ENCODE measurements at regions not wholly inside any gene's neighbourhood (a gene's known extent, or its start where the extent isn't known, plus 50 kb on each side); places are given as distances from the start of the nearest gene placed in this dataset.

- Histone ChIP-seq H3K4me3 (ENCODE audit: low read length) (no peak overlapping the region), H3K9me3 (ENCODE audit: low read depth, low read length) (no peaks in the 10 kb centered on the region), H3K4me1 (ENCODE audit: insufficient read depth, low read length) (no peaks in the 10 kb centered on the region), H3K27me3 (ENCODE audit: insufficient read depth, low read length) (no peaks in the 10 kb centered on the region)
Observed at GRCh38 chr22:48664586-48664985, 1163.1 kb downstream of the BRD1 start.

GRCh38 chr22:48663297-48663696, 1164.4 kb downstream of the BRD1 start:
- H3K4me3 ChIP-seq (ENCODE audit: low read length): no peak overlapping the region

DNA sequence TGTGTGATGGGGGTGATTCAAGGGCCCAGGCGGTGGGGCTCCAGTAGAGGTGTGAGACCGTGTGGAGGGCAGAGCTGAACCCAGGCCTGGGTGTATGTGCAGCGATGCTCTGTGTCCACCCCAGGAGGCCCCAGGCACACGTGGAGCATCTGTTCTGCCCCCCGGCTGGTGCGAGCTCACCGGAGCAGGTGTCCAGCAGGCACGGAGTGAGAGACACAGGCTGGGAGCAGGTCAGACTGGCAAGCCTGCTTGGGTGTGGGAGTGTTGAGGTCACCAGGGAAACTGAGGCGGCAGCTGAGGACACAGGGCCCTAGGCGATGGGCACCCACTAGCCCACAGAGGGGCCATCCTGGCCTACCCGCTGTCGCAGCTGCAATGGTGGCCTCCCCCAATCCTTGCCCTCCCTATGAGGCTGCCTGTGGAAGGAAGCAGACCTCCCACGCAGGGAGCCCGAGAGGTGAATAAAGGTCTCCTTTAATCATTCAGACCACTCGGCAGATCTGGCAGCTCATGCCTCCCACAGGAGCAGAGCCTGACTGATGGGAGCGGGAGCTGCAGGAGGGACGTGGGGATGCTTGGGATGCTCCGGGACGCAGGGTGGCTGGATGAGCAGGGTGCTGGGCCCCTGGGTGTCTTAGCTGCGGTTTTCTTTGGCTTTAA, 1165.1 kb downstream of the BRD1 start:
- Histone ChIP-seq H3K27me3 (ENCODE audit: insufficient read depth, low read length) (no peaks in the 10 kb centered on the region), H3K4me1 (ENCODE audit: insufficient read depth, low read length) (no peaks in the 10 kb centered on the region), H3K4me3 (ENCODE audit: low read length) (no peak overlapping the region), H3K9me3 (ENCODE audit: low read depth, low read length) (no peaks in the 10 kb centered on the region)

More at GRCh38 chr22:48663297-48663696, 1164.4 kb downstream of the BRD1 start:
- Histone ChIP-seq H3K4me1 (ENCODE audit: insufficient read depth, low read length) (no peaks in the 10 kb centered on the region), H3K9me3 (ENCODE audit: low read depth, low read length) (no peaks in the 10 kb centered on the region), H3K27me3 (ENCODE audit: insufficient read depth, low read length) (no peaks in the 10 kb centered on the region)

DNA sequence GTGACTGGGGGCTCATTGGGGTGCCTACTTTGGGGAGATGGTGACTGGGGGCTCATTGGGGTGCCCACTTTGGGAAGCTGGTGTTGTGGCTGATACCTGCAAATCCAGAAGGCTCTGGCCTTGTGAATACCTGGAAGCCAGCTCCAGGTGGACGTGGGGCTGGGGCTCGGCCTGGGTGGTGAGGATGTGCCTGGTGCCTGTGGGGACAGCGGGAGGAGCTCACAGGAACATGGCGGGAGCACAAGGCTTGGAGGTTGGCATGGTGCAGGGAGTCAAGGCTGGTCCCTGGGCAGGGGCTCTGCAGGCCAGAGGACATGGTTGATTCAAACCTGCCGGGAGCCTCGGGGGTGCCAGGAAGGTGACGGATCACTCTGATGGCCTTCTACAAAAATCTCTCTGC, 1165.7 kb downstream of the BRD1 start:
- Histone ChIP-seq H3K4me3 (ENCODE audit: low read length) (no peak overlapping the region), H3K4me1 (ENCODE audit: insufficient read depth, low read length) (no peaks in the 10 kb centered on the region), H3K27me3 (ENCODE audit: insufficient read depth, low read length) (no peaks in the 10 kb centered on the region), H3K9me3 (ENCODE audit: low read depth, low read length) (no peaks in the 10 kb centered on the region)

- no peaks in the 10 kb centered on the region for H3K27me3 ChIP-seq (ENCODE audit: insufficient read depth, low read length)
- H3K4me3 ChIP-seq (ENCODE audit: low read length): no peak overlapping the region
- no peaks in the 10 kb centered on the region for H3K4me1 ChIP-seq (ENCODE audit: insufficient read depth, low read length)
- no peaks in the 10 kb centered on the region for H3K9me3 ChIP-seq (ENCODE audit: low read depth, low read length)
Observed at GRCh38 chr22:48660790-48661740, 1166.6 kb downstream of the BRD1 start.

- Histone ChIP-seq H3K27me3 (ENCODE audit: insufficient read depth, low read length) (no peaks in the 10 kb centered on the region), H3K9me3 (ENCODE audit: low read depth, low read length) (no peaks in the 10 kb centered on the region), H3K4me3 (ENCODE audit: low read length) (no peak overlapping the region), H3K4me1 (ENCODE audit: insufficient read depth, low read length) (no peaks in the 10 kb centered on the region)
Observed at GRCh38 chr22:48660104-48660789, 1167.4 kb downstream of the BRD1 start.

- no peaks in the 10 kb centered on the region for H3K4me1 ChIP-seq (ENCODE audit: insufficient read depth, low read length)
- no peaks in the 10 kb centered on the region for H3K27me3 ChIP-seq (ENCODE audit: insufficient read depth, low read length)
- H3K4me3 ChIP-seq (ENCODE audit: low read length): no peak overlapping the region
- no peaks in the 10 kb centered on the region for H3K9me3 ChIP-seq (ENCODE audit: low read depth, low read length)
Observed at GRCh38 chr22:48659404-48659996, 1168.2 kb downstream of the BRD1 start.

GRCh38 chr22:48658871-48659270, 1168.8 kb downstream of the BRD1 start:
- H3K4me1 ChIP-seq (ENCODE audit: insufficient read depth, low read length): no peaks in the 10 kb centered on the region
- no peak overlapping the region for H3K4me3 ChIP-seq (ENCODE audit: low read length)
- H3K9me3 ChIP-seq (ENCODE audit: low read depth, low read length): no peaks in the 10 kb centered on the region
- no peaks in the 10 kb centered on the region for H3K27me3 ChIP-seq (ENCODE audit: insufficient read depth, low read length)

GRCh38 chr22:48658246-48658645, 1169.4 kb downstream of the BRD1 start:
- H3K27me3 ChIP-seq (ENCODE audit: insufficient read depth, low read length): no peaks in the 10 kb centered on the region
- H3K4me1 ChIP-seq (ENCODE audit: insufficient read depth, low read length): no peaks in the 10 kb centered on the region
- no peaks in the 10 kb centered on the region for H3K9me3 ChIP-seq (ENCODE audit: low read depth, low read length)
- no peak overlapping the region for H3K4me3 ChIP-seq (ENCODE audit: low read length)

DNA sequence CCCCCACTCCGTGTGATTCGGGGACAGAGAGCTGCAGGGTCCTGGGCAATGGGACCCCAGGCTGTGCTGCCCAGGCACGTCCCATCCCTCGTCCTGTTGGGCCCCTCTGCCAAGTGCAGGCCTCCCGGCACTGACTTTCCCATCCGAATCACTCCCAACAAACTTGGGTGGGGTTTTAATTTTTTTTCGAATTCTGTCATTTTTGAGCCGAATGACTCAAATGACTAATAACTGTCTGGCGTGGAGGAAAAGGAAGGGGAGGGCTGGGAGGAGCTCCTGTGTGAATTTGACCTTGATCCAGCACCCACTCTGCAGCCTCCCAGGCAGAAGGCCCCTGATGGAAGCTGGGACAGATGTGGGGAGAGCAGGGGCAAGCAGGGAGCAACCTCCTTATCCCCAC, 1173.2 kb downstream of the BRD1 start:
- Histone ChIP-seq H3K4me3 (ENCODE audit: low read length) (no peak overlapping the region), H3K4me1 (ENCODE audit: insufficient read depth, low read length) (no peaks in the 10 kb centered on the region), H3K27me3 (ENCODE audit: insufficient read depth, low read length) (no peaks in the 10 kb centered on the region)

DNA sequence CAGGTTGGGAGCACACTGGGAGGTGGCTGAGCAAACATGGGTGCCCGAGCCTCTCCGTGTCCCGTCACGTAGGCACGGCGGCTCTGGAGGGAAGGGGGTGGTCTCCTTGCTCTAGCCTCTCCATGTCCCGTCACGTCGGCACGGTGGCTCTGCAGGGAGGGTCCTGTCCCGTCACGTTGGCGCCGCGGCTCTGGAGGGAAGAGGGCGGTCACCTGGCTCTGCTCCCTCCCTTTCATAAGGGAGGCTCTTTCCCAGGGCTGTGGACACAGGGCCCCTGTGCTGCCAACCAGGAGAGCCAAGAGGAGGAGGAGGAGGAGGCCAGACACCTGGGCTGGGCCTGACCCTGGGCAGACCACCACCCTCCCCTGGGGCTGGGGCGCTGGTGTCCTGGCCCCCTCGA, 1173.7 kb downstream of the BRD1 start:
- Histone ChIP-seq H3K4me1 (ENCODE audit: insufficient read depth, low read length) (no peaks in the 10 kb centered on the region), H3K27me3 (ENCODE audit: insufficient read depth, low read length) (no peaks in the 10 kb centered on the region), H3K4me3 (ENCODE audit: low read length) (no peak overlapping the region), H3K9me3 (ENCODE audit: low read depth, low read length) (no peaks in the 10 kb centered on the region)

More for the DNA sequence above, 1173.2 kb downstream of the BRD1 start:
- no peaks in the 10 kb centered on the region for H3K9me3 ChIP-seq (ENCODE audit: low read depth, low read length)

GRCh38 chr22:48653306-48653705, 1174.4 kb downstream of the BRD1 start:
- no peaks in the 10 kb centered on the region for H3K9me3 ChIP-seq (ENCODE audit: low read depth, low read length)
- H3K4me1 ChIP-seq (ENCODE audit: insufficient read depth, low read length): no peaks in the 10 kb centered on the region
- no peak overlapping the region for H3K4me3 ChIP-seq (ENCODE audit: low read length)
- no peaks in the 10 kb centered on the region for H3K27me3 ChIP-seq (ENCODE audit: insufficient read depth, low read length)

DNA sequence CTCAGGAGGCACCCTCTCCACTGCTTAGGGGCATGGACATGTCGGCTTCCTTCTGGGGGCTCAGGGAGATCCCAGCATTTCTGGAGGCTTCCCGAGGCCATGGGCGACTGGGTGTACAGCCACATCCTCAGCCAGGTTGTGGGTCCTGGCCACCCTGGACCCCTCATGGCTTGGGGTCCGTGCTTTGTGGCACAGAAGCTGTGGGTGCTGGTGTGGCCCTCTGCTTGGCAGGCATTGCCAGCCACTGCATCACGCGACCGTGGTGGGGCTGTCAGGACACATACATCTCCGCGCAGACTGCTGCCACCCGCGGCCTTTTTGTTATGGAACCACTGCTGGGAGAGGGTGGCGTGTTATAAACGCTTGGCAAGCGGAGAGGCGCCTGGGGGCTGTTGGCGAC, 1174.9 kb downstream of the BRD1 start:
- H3K9me3 ChIP-seq (ENCODE audit: low read depth, low read length): no peaks in the 10 kb centered on the region
- H3K4me3 ChIP-seq (ENCODE audit: low read length): no peak overlapping the region
- H3K4me1 ChIP-seq (ENCODE audit: insufficient read depth, low read length): no peaks in the 10 kb centered on the region
- no peaks in the 10 kb centered on the region for H3K27me3 ChIP-seq (ENCODE audit: insufficient read depth, low read length)

DNA sequence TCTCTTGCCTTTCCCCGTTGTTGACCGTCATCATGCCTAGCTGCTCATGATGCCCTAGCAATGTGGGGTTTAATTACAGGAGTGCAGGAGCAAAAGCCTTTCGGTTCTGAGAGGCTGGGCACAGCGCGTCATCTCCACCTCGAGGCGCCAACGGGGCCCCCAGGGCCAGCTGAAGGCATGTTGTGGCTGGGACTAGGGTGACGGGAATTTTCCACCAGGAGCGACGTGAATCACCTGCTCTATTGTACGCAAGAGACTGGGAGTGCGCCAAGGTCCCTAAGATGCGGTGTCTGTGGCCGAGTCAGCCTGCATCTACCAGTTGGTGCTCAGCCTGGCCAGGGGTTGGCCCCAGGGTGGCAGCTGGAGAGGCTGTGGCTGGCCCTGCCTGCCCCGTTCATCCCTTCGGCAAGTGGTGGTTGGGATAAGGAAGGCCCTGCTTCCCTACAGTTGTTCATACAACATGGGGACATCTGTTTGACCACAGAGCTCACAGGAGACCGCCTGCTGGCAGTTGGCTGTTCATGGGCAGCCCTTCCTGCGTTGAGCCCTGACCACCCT, 1175.6 kb downstream of the BRD1 start:
- H3K27me3 ChIP-seq (ENCODE audit: insufficient read depth, low read length): no peaks in the 10 kb centered on the region
- no peak overlapping the region for H3K4me3 ChIP-seq (ENCODE audit: low read length)
- H3K4me1 ChIP-seq (ENCODE audit: insufficient read depth, low read length): no peaks in the 10 kb centered on the region
- no peaks in the 10 kb centered on the region for H3K9me3 ChIP-seq (ENCODE audit: low read depth, low read length)

Measured in mononuclear cell (primary cell).